Left ventricle myocardium inferior (tissue), 1 donor: ENCODE measurements at regions not wholly inside any gene's neighbourhood (a gene's known extent, or its start where the extent isn't known, plus 50 kb on each side); places are given as distances from the start of the nearest gene placed in this dataset.

Experiments
- DNase-seq: peaks from one replicate; pipeline ENCODE4 v3.0.0-alpha.2; 2020
- H3K27ac ChIP-seq: fragments of 200-600 bp; replicated peaks from 2 replicates; pipeline ENCODE4 v1.8.0; 2021
- H3K27me3 ChIP-seq: fragments of 200-600 bp; 2 replicates; pipeline ENCODE4 v1.8.0; 2021; ENCODE audit warnings: low read depth
- H3K36me3 ChIP-seq: fragments of 200-600 bp; 2 replicates; pipeline ENCODE4 v1.8.0; 2021
- H3K4me1 ChIP-seq: fragments of 200-600 bp; 2 replicates; pipeline ENCODE4 v1.8.0; 2021
- H3K4me3 ChIP-seq: fragments of 200-600 bp; 2 replicates; pipeline ENCODE4 v1.8.0; 2021; ENCODE audit warnings: mild to moderate bottlenecking, moderate library complexity
- H3K9me3 ChIP-seq: fragments of 200-600 bp; replicated peaks from 2 replicates; pipeline ENCODE4 v1.8.0; 2021
- intact Hi-C: fragments of 100-400 bp; cut with micrococcal nuclease; formaldehyde crosslinking; loops from one replicate; pipeline ENCODE4 v1.11.0; 2022
- TF ChIP-seq, protein P1 (sequence below): fragments of 200-600 bp; IDR thresholded peaks from 2 replicates; pipeline ENCODE4 v1.8.0; 2021; ENCODE audit warnings: antibody characterized with exemption, mild to moderate bottlenecking, borderline replicate concordance
- donor health status: DM: no; HTN: yes; CAD: no; lungs with severe emphysema.

DNA sequence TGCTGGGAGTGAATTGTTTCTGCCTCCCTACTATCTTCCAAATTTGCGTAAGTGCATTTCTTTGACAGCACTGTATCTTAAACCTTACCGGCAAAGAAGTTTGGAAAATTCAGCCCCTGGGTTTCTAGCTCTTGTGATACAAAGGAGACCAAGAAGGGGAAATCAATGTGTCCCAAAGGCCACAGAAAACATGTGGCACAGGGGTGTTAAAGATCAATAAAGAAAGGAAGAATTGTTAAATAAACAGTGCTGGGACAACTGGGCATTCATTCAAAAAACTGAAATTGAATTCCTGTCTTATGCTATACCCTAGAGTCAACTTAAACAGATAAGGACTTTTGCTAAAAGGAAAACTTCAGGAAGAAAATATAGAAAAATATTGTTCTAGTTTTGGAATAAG, 328.1 kb downstream of the MAN2A1 start:
- H3K27me3 ChIP-seq: peaks cover 13% of the 10 kb centered on the region
- H3K9me3 ChIP-seq: no peaks in the 10 kb centered on the region
- TF ChIP-seq, protein P1, sequence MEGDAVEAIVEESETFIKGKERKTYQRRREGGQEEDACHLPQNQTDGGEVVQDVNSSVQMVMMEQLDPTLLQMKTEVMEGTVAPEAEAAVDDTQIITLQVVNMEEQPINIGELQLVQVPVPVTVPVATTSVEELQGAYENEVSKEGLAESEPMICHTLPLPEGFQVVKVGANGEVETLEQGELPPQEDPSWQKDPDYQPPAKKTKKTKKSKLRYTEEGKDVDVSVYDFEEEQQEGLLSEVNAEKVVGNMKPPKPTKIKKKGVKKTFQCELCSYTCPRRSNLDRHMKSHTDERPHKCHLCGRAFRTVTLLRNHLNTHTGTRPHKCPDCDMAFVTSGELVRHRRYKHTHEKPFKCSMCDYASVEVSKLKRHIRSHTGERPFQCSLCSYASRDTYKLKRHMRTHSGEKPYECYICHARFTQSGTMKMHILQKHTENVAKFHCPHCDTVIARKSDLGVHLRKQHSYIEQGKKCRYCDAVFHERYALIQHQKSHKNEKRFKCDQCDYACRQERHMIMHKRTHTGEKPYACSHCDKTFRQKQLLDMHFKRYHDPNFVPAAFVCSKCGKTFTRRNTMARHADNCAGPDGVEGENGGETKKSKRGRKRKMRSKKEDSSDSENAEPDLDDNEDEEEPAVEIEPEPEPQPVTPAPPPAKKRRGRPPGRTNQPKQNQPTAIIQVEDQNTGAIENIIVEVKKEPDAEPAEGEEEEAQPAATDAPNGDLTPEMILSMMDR: no peak
- H3K27ac ChIP-seq: no peak overlapping the region
- DNase-seq: no peak
- no peaks in the 10 kb centered on the region for H3K4me1 ChIP-seq
- H3K4me3 ChIP-seq: no peak overlapping the region
- H3K36me3 ChIP-seq: no peaks in the 10 kb centered on the region
- intact Hi-C loops: no loop called here

DNA sequence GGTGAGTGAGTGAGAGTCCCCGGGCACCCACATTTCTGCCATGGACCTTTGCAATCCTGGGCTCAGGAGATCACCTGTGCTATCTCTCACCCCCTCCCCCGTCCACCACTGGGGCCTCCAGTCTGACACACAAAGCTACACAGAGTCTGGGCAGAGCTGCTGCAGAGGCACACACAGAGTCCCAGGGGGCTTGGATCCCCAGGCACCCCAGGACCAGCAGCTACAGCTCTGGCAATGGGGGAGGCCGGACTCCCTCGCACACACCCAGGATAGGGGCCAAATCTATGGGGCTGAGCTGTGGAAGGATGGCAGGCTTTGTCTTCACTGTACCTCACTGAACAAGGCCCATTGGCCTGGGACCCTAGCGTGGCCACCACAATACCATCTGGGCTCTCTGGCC, 328.8 kb downstream of the MAN2A1 start:
- Histone ChIP-seq H3K9me3 (no peaks in the 10 kb centered on the region), H3K4me3 (no peak overlapping the region), H3K27me3 (peaks cover 13% of the 10 kb centered on the region), H3K27ac (no peak overlapping the region), H3K4me1 (no peaks in the 10 kb centered on the region), H3K36me3 (no peaks in the 10 kb centered on the region)
- TF ChIP-seq, protein P1: no peak
- no peak for DNase-seq
- intact Hi-C loops: no loop called here

DNA sequence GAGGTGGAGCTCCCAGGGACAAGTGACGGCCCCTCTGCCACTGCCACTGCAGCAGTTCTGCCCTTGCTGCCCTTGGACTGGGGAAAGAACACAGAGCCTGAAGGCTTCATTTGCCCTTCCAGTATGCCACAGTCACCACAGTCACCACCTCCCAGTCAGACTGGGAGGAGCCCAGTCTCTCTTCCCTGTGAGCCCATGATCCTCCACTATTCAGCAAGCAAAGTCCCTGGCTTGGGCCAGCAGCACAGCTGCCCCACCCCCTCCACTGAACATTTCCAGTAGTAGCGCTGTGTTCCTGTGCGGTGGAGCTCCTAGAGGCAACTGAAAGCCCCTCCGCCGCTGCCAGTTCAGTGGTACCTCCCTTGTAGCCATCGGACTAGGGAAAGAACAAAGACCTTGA, 329.4 kb downstream of the MAN2A1 start:
- H3K27ac ChIP-seq: no peak overlapping the region
- H3K36me3 ChIP-seq: no peaks in the 10 kb centered on the region
- no peaks in the 10 kb centered on the region for H3K4me1 ChIP-seq
- H3K9me3 ChIP-seq: no peaks in the 10 kb centered on the region
- H3K27me3 ChIP-seq: peaks cover 13% of the 10 kb centered on the region
- DNase-seq: no peak
- TF ChIP-seq, protein P1: no peak
- no peak overlapping the region for H3K4me3 ChIP-seq
- intact Hi-C loops: no loop called here

DNA sequence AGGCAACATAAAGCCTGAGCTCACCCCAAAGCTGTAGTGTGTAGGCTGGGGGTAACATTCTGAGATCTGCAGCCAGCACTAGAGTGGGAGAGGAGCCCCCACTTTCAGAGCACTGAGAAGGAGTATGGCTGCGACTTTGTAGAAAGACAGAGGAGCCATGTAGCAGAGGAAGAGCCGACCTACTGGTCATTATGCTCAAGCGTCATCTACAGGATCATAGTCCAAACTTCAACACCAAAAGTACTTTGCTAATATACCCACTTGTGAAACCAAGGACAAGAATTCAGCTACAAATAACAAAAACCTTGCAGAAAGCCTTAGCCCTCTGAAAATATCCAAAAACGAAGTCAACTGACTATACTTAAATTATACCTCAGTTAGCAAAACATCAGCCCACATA, 330.1 kb downstream of the MAN2A1 start:
- Histone ChIP-seq H3K9me3 (no peaks in the 10 kb centered on the region), H3K36me3 (no peaks in the 10 kb centered on the region), H3K27me3 (peaks cover 13% of the 10 kb centered on the region), H3K4me3 (no peak overlapping the region), H3K27ac (no peak overlapping the region), H3K4me1 (no peaks in the 10 kb centered on the region)
- TF ChIP-seq, protein P1: no peak
- DNase-seq: no peak
- intact Hi-C loops: no loop called here

DNA sequence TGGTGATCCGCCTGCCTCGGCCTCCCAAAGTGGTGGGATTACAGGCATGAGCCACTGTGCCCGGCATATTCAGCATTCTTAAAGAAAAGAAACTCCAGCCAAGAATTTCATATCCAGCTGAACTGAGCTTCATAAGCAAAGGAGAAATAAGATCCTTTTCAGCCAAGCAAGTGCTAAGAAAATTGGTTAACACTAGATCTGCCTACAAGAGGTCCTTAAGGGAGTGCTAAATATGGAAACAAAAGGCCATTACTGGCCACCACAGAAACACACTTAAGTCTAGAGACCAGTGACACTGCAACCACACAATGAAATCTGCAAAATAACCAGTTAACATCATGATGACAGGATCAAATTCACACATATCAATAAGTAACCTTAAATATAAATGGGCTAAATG, 331.5 kb downstream of the MAN2A1 start:
- no peak for DNase-seq
- Histone ChIP-seq H3K27ac (no peak overlapping the region), H3K4me3 (no peak overlapping the region), H3K9me3 (no peaks in the 10 kb centered on the region), H3K36me3 (no peaks in the 10 kb centered on the region), H3K4me1 (no peaks in the 10 kb centered on the region), H3K27me3 (peaks cover 13% of the 10 kb centered on the region)
- TF ChIP-seq, protein P1: no peak
- intact Hi-C loops: no loop called here

DNA sequence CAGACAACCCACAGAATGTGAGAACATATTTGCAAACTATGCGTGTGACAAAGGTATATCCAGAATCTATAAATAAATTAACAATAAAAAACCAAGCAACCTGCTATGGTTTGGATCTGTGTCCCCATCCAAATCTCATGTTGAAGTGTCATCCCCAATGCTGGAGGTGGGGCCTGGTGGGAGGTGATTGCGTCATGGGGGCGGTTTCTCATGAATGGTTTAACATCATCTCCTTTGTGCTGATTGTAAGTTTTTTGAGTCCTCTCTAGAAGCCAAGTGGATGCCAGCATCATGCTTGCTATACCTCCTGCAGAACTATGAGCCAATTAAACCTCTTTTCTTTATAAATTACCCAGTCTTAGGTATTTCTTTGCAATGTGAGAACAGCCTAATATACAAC, 335.4 kb downstream of the MAN2A1 start:
- DNase-seq: no peak
- Histone ChIP-seq H3K27ac (no peak overlapping the region), H3K27me3 (no peaks in the 10 kb centered on the region), H3K4me3 (no peak overlapping the region), H3K9me3 (peaks cover 6% of the 10 kb centered on the region), H3K4me1 (no peaks in the 10 kb centered on the region), H3K36me3 (no peaks in the 10 kb centered on the region)
- TF ChIP-seq, protein P1: no peak
- intact Hi-C loops: no loop called here
